BE2C (cell line): ENCODE measurements at regions not wholly inside any gene's neighbourhood (a gene's known extent, or its start where the extent isn't known, plus 50 kb on each side); places are given as distances from the start of the nearest gene placed in this dataset.

Experiments used
- DNase-seq: peaks from one replicate; pipeline ENCODE4 v3.0.0-alpha.2; 2020
- H3K27me3 ChIP-seq: fragments of 250-450 bp; sonication (Bioruptor Pico); 2 replicates; pipeline ENCODE4 v1.5.1; 2020; ENCODE audit warnings: mild to moderate bottlenecking
- H3K36me3 ChIP-seq: fragments of 250-450 bp; sonication (Bioruptor Pico); 2 replicates; pipeline ENCODE4 v1.5.1; 2020; ENCODE audit warnings: mild to moderate bottlenecking
- H3K4me1 ChIP-seq: fragments of 250-450 bp; sonication (Bioruptor Pico); 2 replicates; pipeline ENCODE4 v1.5.1; 2020
- H3K4me3 ChIP-seq: 2 replicates; pipeline ENCODE4 v1.5.1; 2011; ENCODE audit warnings: low read depth, low read length
- H3K9me3 ChIP-seq: fragments of 250-450 bp; sonication (Bioruptor Pico); 2 replicates; pipeline ENCODE4 v1.5.1; 2020
- TF ChIP-seq, protein P1 (sequence below): IDR thresholded peaks from 2 replicates; pipeline ENCODE4 v1.5.1; 2012; ENCODE audit warnings: mild to moderate bottlenecking, low read depth, low read length

DNA sequence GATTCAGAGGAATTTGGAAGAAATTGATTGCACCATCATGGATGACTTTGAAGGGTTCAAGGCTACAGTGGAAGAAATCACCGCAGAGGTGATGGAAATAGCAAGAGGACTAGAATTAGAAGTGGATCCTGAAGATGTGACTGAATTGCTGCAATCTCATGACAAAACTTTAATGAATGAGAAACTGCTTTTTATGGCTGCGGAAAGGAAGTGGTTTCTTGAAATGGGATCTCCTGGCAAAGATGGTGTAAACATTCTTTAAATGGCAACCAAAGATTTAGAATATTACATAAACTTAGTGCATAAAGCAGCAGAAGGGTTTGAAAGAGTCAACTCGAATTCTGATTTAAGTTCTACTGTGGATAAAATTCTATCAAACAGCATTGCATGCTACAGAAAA is 698.6 kb downstream of the PLA2G4A start:
- TF ChIP-seq, protein P1, sequence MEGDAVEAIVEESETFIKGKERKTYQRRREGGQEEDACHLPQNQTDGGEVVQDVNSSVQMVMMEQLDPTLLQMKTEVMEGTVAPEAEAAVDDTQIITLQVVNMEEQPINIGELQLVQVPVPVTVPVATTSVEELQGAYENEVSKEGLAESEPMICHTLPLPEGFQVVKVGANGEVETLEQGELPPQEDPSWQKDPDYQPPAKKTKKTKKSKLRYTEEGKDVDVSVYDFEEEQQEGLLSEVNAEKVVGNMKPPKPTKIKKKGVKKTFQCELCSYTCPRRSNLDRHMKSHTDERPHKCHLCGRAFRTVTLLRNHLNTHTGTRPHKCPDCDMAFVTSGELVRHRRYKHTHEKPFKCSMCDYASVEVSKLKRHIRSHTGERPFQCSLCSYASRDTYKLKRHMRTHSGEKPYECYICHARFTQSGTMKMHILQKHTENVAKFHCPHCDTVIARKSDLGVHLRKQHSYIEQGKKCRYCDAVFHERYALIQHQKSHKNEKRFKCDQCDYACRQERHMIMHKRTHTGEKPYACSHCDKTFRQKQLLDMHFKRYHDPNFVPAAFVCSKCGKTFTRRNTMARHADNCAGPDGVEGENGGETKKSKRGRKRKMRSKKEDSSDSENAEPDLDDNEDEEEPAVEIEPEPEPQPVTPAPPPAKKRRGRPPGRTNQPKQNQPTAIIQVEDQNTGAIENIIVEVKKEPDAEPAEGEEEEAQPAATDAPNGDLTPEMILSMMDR: no peak
- no peaks in the 10 kb centered on the region for H3K4me1 ChIP-seq
- no peak overlapping the region for H3K4me3 ChIP-seq

DNA sequence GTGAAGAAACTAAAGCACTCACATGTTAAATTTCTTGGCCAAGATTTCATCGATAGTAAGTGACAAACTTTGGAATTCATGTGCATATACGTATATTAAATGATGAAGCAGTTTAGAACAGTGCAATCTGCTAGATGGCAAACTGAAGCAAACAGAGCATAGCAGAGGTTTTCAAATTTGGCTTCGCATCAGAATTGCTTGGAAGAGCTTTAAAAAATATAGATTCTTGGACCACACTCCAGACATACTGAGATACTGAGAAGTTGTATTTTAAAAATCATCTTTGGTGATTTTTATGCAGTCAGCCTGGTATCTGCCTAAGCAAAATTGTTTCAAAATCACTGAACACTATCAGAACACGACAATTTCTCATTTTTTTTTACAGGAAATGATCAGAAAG is 709.2 kb downstream of the PLA2G4A start:
- DNase-seq: no peak
- Histone ChIP-seq H3K27me3 (no peaks in the 10 kb centered on the region), H3K4me3 (no peak overlapping the region), H3K9me3 (peaks cover 2% of the 10 kb centered on the region; the same call in 1 of the 2 replicates), H3K4me1 (no peaks in the 10 kb centered on the region), H3K36me3 (no peaks in the 10 kb centered on the region)
- TF ChIP-seq, protein P1: no peak

More for the DNA sequence above, 698.6 kb downstream of the PLA2G4A start:
- no peak for DNase-seq
- Histone ChIP-seq H3K27me3 (no peaks in the 10 kb centered on the region), H3K36me3 (no peaks in the 10 kb centered on the region), H3K9me3 (no peaks in the 10 kb centered on the region)

DNA sequence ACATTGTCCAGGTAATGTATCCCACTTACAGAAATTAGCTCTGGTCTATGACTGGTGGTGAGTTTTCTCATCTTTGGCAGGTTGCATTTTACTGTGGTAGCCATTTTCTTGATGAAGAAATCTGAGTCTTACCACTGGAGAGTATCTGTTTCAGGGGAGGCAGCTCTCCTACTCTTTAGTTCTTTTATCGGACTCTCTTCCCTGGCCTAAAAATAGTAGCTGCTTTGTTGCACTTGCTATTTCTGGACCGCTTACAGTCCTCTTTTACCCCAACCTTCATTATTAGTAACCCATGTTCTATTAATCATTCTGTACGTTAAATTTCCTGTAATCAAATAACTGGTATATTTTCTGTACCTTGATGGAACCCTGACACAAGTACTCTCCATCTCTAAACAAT is 720.8 kb downstream of the PLA2G4A start:
- H3K36me3 ChIP-seq: no peaks in the 10 kb centered on the region
- TF ChIP-seq, protein P1: no peak
- H3K4me3 ChIP-seq: no peak overlapping the region
- H3K27me3 ChIP-seq: no peaks in the 10 kb centered on the region
- no peaks in the 10 kb centered on the region for H3K9me3 ChIP-seq
- no peaks in the 10 kb centered on the region for H3K4me1 ChIP-seq
- DNase-seq: no peak

DNA sequence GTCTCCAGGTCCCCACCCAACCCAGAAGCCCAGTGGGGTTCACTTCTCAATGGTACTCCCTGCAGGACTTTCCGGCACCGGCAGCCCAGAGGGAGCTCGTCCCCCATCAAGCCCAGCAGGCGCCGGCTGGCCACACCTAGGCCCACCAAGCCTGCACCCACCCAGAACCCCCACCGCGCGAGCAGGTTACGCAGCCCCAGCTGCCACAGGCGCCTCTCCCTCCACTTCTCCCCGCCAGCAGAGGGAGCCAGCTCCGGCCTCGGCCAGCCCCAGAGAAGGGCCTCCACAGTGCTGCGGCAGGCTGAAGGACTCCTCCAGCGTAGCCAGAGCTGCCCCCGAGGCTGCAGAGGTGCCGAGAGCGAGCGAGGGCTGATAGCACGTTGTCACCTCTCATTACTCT is 722.3 kb downstream of the PLA2G4A start:
- H3K9me3 ChIP-seq: no peaks in the 10 kb centered on the region
- H3K36me3 ChIP-seq: no peaks in the 10 kb centered on the region
- TF ChIP-seq, protein P1: no peak; the same call in 1 of the 2 replicates
- H3K4me3 ChIP-seq: no peak overlapping the region
- no peaks in the 10 kb centered on the region for H3K27me3 ChIP-seq
- H3K4me1 ChIP-seq: no peaks in the 10 kb centered on the region
- peak; percentile 21 for DNase-seq

DNA sequence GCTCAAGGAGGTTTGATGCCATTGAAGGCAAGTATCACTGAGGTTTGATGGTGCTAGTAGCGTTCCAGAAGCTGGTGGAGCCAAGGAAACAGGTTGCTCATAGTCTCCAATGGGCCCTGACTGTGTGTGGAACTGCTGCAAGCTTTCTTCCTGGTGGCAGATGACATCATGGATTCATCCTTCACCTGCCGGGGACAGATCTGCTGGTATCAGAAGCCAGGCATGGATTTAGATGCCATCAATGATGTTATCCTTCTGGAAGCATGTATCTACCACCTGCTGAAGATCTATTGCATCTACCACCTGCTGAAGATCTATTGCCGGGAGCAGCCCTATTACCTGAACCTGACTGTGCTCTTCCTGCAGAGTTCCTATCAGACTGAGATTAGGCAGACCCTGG is 734.4 kb downstream of the PLA2G4A start:
- Histone ChIP-seq H3K4me3 (no peak overlapping the region), H3K27me3 (no peaks in the 10 kb centered on the region), H3K9me3 (no peaks in the 10 kb centered on the region; the same call in 1 of the 2 replicates), H3K36me3 (no peaks in the 10 kb centered on the region), H3K4me1 (no peaks in the 10 kb centered on the region; the same call in 1 of the 2 replicates)
- DNase-seq: no peak
- TF ChIP-seq, protein P1: no peak

DNA sequence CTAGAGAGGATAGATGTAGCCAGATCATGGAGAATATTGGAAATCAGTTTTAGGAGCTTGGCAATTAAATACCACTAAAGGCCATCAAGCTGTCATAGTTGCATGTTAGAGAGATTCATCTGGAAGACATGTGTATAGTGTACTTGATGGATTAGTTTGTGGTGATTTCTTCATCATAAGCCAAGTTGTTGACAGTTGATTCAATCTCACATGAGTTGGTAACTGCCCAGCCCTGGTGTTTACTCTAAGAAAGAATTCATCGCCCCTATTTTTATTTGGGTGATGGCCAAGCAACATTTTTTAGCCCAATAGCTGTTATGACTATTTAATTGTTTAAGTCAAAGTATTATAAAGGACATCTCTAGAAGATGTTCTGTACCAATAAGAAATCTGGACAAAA is 737.6 kb downstream of the PLA2G4A start:
- H3K4me1 ChIP-seq: peaks cover 5% of the 10 kb centered on the region; the same call in 1 of the 2 replicates
- no peaks in the 10 kb centered on the region for H3K27me3 ChIP-seq
- no peaks in the 10 kb centered on the region for H3K9me3 ChIP-seq
- no peaks in the 10 kb centered on the region for H3K36me3 ChIP-seq
- H3K4me3 ChIP-seq: no peak overlapping the region
- DNase-seq: no peak
- TF ChIP-seq, protein P1: no peak
